GM12878 (cell line): ENCODE measurements at regions not wholly inside any gene's neighbourhood (a gene's known extent, or its start where the extent isn't known, plus 50 kb on each side); places are given as distances from the start of the nearest gene placed in this dataset.

ENCODE experiments used
- ATAC-seq: fragments of 200-7000 bp; cut with Tn5 transposase; 3 replicates; pipeline ENCODE4 v1.9.1; 2020; ENCODE audit warnings: mild to moderate bottlenecking, moderate library complexity
- BruUV-seq: library from RNA; stranded (reverse); fragments of 400-500 nt; replicated peaks from 2 replicates; lab custom pipeline; 2021; lab: Mats Ljungman, UMichigan
- CTCF ChIA-PET: fragments of 300-600 bp; sonication (Branson Sonifier 250); formaldehyde crosslinking; extraction: SDS; loops from one replicate; lab custom pipeline; 2021; ENCODE audit warnings: inconsistent platforms; lab: Yijun Ruan, JAX
- POLR2A ChIA-PET: fragments of 350-600 bp; formaldehyde crosslinking; extraction: SDS; loops from one replicate; lab custom pipeline; 2021; ENCODE audit warnings: inconsistent platforms; lab: Charles Lee
- RAD21 ChIA-PET: fragments of 300-600 bp; sonication (Branson Sonifier 250); formaldehyde crosslinking; loops from one replicate; lab custom pipeline; 2023; ENCODE audit warnings: antibody characterized with exemption; ENCODE audit not compliant: unreplicated experiment; lab: Charles Lee
- SMC1A ChIA-PET: fragments of 300-600 bp; sonication (Branson Sonifier 250); formaldehyde crosslinking; loops from one replicate; lab custom pipeline; 2023; ENCODE audit not compliant: unreplicated experiment, uncharacterized antibody; lab: Charles Lee
- DNase-seq: peaks from one replicate; pipeline ENCODE4 v3.0.0-alpha.2; 2011; ENCODE audit warnings: low read depth, low spot score
- FAIRE-seq: peaks from 3 replicates; lab custom pipeline; 2011; peaks lifted over from hg19 to GRCh38; lab: Jason Lieb, UNC
- H2AFZ ChIP-seq: 2 replicates; pipeline ENCODE4 v1.6.0; 2011; ENCODE audit warnings: low read depth, low read length, control low read depth; ENCODE audit not compliant: control insufficient read depth
- H3K27ac ChIP-seq: 2 replicates; pipeline ENCODE4 v1.5.1; 2011; ENCODE audit warnings: control low read depth; ENCODE audit not compliant: control insufficient read depth, insufficient read depth
- H3K27me3 ChIP-seq, 2 experiments: replicated peaks in 1 of 2; 2 replicates each; pipeline versions ENCODE4 v1.6.0 to v1.6.1; 2011; ENCODE audit warnings: low read length in 1 of 2; ENCODE audit not compliant: control insufficient read depth in 2 of 2, insufficient read depth in 2 of 2
- H3K36me3 ChIP-seq, 2 experiments: 2 replicates each; pipeline ENCODE4 v1.5.1; 2011; ENCODE audit warnings: low read length in 1 of 2; ENCODE audit not compliant: control insufficient read depth in 2 of 2, insufficient read depth in 2 of 2
- H3K4me1 ChIP-seq: 2 replicates; pipeline ENCODE4 v1.6.1; 2011; ENCODE audit warnings: mild to moderate bottlenecking, low read length, moderate library complexity, mixed read lengths; ENCODE audit not compliant: control insufficient read depth, insufficient read depth
- H3K4me2 ChIP-seq: 2 replicates; pipeline ENCODE4 v1.6.0; 2011; ENCODE audit warnings: control low read depth; ENCODE audit not compliant: control insufficient read depth, insufficient read depth
- H3K4me3 ChIP-seq: fragments of 200-600 bp; sonication (generic); 2 replicates; pipeline ENCODE4 v1.5.1; 2016
- H3K79me2 ChIP-seq: 2 replicates; pipeline ENCODE4 v1.6.0; 2011; ENCODE audit warnings: low read length; ENCODE audit not compliant: control insufficient read depth, insufficient read depth
- H3K9ac ChIP-seq: 2 replicates; pipeline ENCODE4 v1.8.0; 2011; ENCODE audit warnings: low read length, control low read depth, mixed read lengths; ENCODE audit not compliant: control insufficient read depth, insufficient read depth
- H3K9me3 ChIP-seq: replicated peaks from 3 replicates; pipeline ENCODE4 v1.5.1; 2011; ENCODE audit warnings: mild to moderate bottlenecking, low read length; ENCODE audit not compliant: control insufficient read depth, insufficient read depth
- H4K20me1 ChIP-seq: 2 replicates; pipeline ENCODE4 v1.6.0; 2011; ENCODE audit not compliant: control insufficient read depth, insufficient read depth
- CEBPZ ChIP-seq: fragments of 150-350 bp; IDR thresholded peaks from 2 replicates; pipeline ENCODE4 v1.6.1; 2016; ENCODE audit warnings: low read depth, low read length
- CREB1 ChIP-seq: IDR thresholded peaks from 2 replicates; pipeline ENCODE4 v1.6.1; 2012; ENCODE audit warnings: low read depth, mild to moderate bottlenecking, inconsistent platforms
- CREM ChIP-seq: IDR thresholded peaks from 2 replicates; pipeline ENCODE4 v1.6.1; 2014; ENCODE audit warnings: antibody characterized with exemption, low read depth
- EGR1 ChIP-seq, 2 experiments: IDR thresholded peaks; 1 replicate in 1 of 2; 2 replicates in 1 of 2; pipeline ENCODE4 v1.6.1; 2011 to 2012; ENCODE audit warnings: low read depth in 2 of 2, low read length in 2 of 2, borderline replicate concordance in 1 of 2, mild to moderate bottlenecking in 1 of 2, moderate library complexity in 1 of 2
- FOXK2 ChIP-seq: fragments of 450-650 bp; IDR thresholded peaks from 2 replicates; pipeline ENCODE4 v1.6.1; 2017; ENCODE audit warnings: mild to moderate bottlenecking, moderate library complexity
- POLR2A ChIP-seq: IDR thresholded peaks from 2 replicates; pipeline ENCODE4 v1.6.1; 2011; ENCODE audit warnings: low read depth, mild to moderate bottlenecking, low read length
- TCF12 ChIP-seq: IDR thresholded peaks from 2 replicates; pipeline ENCODE4 v1.6.1; 2011; ENCODE audit warnings: low read depth, mild to moderate bottlenecking, low read length
- USF2 ChIP-seq: IDR thresholded peaks from 2 replicates; pipeline ENCODE4 v1.6.1; 2011; ENCODE audit warnings: low read depth, low read length, improper control_type of control experiment, borderline replicate concordance
- YY1 ChIP-seq: IDR thresholded peaks from 2 replicates; pipeline ENCODE4 v1.6.1; 2011; ENCODE audit warnings: low read depth, mild to moderate bottlenecking, low read length
- ZBED1 ChIP-seq: IDR thresholded peaks from 2 replicates; pipeline ENCODE4 v1.6.1; 2016; ENCODE audit warnings: borderline replicate concordance
- ZBTB11 ChIP-seq: fragments of 450-650 bp; formaldehyde crosslinking; IDR thresholded peaks from 2 replicates; pipeline ENCODE4 v1.5.0; 2022; ENCODE audit warnings: mild to moderate bottlenecking, missing genetic modification characterization
- ZBTB33 ChIP-seq: fragments of 450-650 bp; IDR thresholded peaks from 2 replicates; pipeline ENCODE4 v1.6.1; 2017; ENCODE audit warnings: mild to moderate bottlenecking
- ZZZ3 ChIP-seq: IDR thresholded peaks from 2 replicates; pipeline ENCODE4 v1.6.1; 2011; ENCODE audit warnings: low read depth; ENCODE audit not compliant: control insufficient read depth, insufficient read length
- WGBS: methylation state at CpG from one replicate; pipeline ENCODE4 v1.1.6; 2016; ENCODE audit warnings: low lambda C conversion rate; ENCODE audit not compliant: insufficient replicate concordance, insufficient coverage; ENCODE audit errors: missing lambda C conversion rate; 5-methylcytosine and 5-hydroxymethylcytosine counted together
- in situ Hi-C: fragments of 300-500 bp; cut with MboI; formaldehyde crosslinking; loops from 9 replicates; pipeline ENCODE4 v1.14.3; 2018; ENCODE audit warnings: mixed read lengths
- intact Hi-C: fragments of 100-400 bp; cut with micrococcal nuclease; formaldehyde crosslinking; loops from one replicate; pipeline ENCODE4 v1.14.2; 2022; ENCODE audit not compliant: unreplicated experiment

- TF ChIP-seq ZBTB11 (CRISPR knock-in tag) (no peak), ZBED1 (no peak), EGR1 (IDR thresholded peaks at IDR 0.05; ENCODE audit: borderline replicate concordance in 1 of 2, low read depth in 2 of 2, low read length in 2 of 2) (no peak), ZZZ3 (no peak), FOXK2 (no peak), USF2 (no peak)
Measured at GRCh38 chr17:5854871-5855554, 215.2 kb upstream of the WSCD1 start (continued).

- Histone ChIP-seq H3K9me3 (no peaks in the 10 kb centered on the region), H3K27ac (no peak overlapping the region), H3K4me1 (no peaks in the 10 kb centered on the region), H3K27me3 (no peaks in the 10 kb centered on the region), H4K20me1 (no peaks in the 10 kb centered on the region), H3K79me2 (no peaks in the 10 kb centered on the region), H3K9ac (no peak overlapping the region), H2AFZ (no peak overlapping the region), H3K36me3 (no peaks in the 10 kb centered on the region), H3K4me3 (no peak overlapping the region), H3K4me2 (no peak overlapping the region)
- DNase-seq (no peak), ATAC-seq (no peak), FAIRE-seq (no peak)
- ChIA-PET RAD21 (no interaction called here), SMC1A (no interaction called here), CTCF (interaction anchor here (0.6 kb wide), 1 partner anchor 27 kb away, joined by 3 read pairs; no protein-coding TSS in a partner anchor), POLR2A (no interaction called here)
- intact Hi-C loops: no loop called here
- BruUV-seq: no TSS peak
- 28% methylated on average over 4 of the region's 4 CpGs for WGBS
- in situ Hi-C loops: no loop called here
- TF ChIP-seq CREM: no peak
- TF ChIP-seq ZBTB33: no peak
- no peak for TF ChIP-seq CEBPZ
- TF ChIP-seq CREB1: no peak
- TF ChIP-seq YY1: no peak
- no peak for TF ChIP-seq POLR2A
- TF ChIP-seq TCF12: no peak
Measured at GRCh38 chr17:5861246-5861645, 208.9 kb upstream of the WSCD1 start.
